Neural progenitor cell (in vitro differentiated cells): ENCODE measurements at regions not wholly inside any gene's neighbourhood (a gene's known extent, or its start where the extent isn't known, plus 50 kb on each side); places are given as distances from the start of the nearest gene placed in this dataset.

Experiments
- DNase-seq: peaks from one replicate; pipeline ENCODE4 v3.0.0-alpha.2; 2016; ENCODE audit warnings: low spot score
- H2AFZ ChIP-seq: fragments of 200-600 bp; sonication (generic); replicated peaks from 2 replicates; pipeline ENCODE4 v1.6.1; 2016; ENCODE audit warnings: antibody characterized with exemption
- H3F3A ChIP-seq: fragments of 200-600 bp; sonication (generic); 2 replicates; pipeline ENCODE4 v1.6.1; 2016; ENCODE audit warnings: antibody characterized with exemption, low read depth
- H3K27ac ChIP-seq: fragments of 200-600 bp; sonication (generic); 2 replicates; pipeline ENCODE4 v1.5.1; 2016; ENCODE audit warnings: mild to moderate bottlenecking
- H3K27me3 ChIP-seq: fragments of 200-600 bp; sonication (generic); 2 replicates; pipeline ENCODE4 v1.6.1; 2016; ENCODE audit warnings: mild to moderate bottlenecking, moderate library complexity
- H3K36me3 ChIP-seq: fragments of 200-600 bp; sonication (generic); 2 replicates; pipeline ENCODE4 v1.5.1; 2016
- H3K4me1 ChIP-seq: fragments of 200-600 bp; sonication (generic); 2 replicates; pipeline ENCODE4 v1.6.1; 2016; ENCODE audit warnings: mixed run types
- H3K4me2 ChIP-seq: fragments of 200-600 bp; sonication (generic); 2 replicates; pipeline ENCODE4 v1.6.1; 2016
- H3K4me3 ChIP-seq: fragments of 200-600 bp; sonication (generic); 2 replicates; pipeline ENCODE4 v1.5.1; 2016
- H3K79me2 ChIP-seq: fragments of 200-600 bp; sonication (generic); 2 replicates; pipeline ENCODE4 v1.6.1; 2016; ENCODE audit warnings: low read depth
- H3K9ac ChIP-seq: fragments of 200-600 bp; sonication (generic); 2 replicates; pipeline ENCODE4 v1.6.1; 2016
- H3K9me3 ChIP-seq: fragments of 200-600 bp; sonication (generic); 2 replicates; pipeline ENCODE4 v1.5.1; 2016; ENCODE audit warnings: low read depth
- H4K20me1 ChIP-seq: fragments of 200-600 bp; sonication (generic); 2 replicates; pipeline ENCODE4 v1.6.1; 2016; ENCODE audit warnings: low read depth
- H3K27ac Mint-ChIP-seq: 3 replicates; pipeline ENCODE4 v1.8.0; 2021; ENCODE audit warnings: mixed read lengths
- H3K27me3 Mint-ChIP-seq: 2 replicates; pipeline ENCODE4 v1.8.0; 2022; ENCODE audit warnings: low read depth, mild to moderate bottlenecking, inconsistent platforms, moderate library complexity, mixed read lengths; ENCODE audit not compliant: insufficient read depth
- H3K36me3 Mint-ChIP-seq: 3 replicates; pipeline ENCODE4 v1.8.0; 2021; ENCODE audit warnings: mixed read lengths
- H3K4me1 Mint-ChIP-seq: 3 replicates; pipeline ENCODE4 v1.8.0; 2021; ENCODE audit warnings: mixed read lengths
- H3K4me3 Mint-ChIP-seq: 3 replicates; pipeline ENCODE4 v1.8.0; 2021; ENCODE audit warnings: mild to moderate bottlenecking, moderate library complexity, mixed read lengths
- H3K9me3 Mint-ChIP-seq: 3 replicates; pipeline ENCODE4 v1.8.0; 2020; ENCODE audit warnings: mixed read lengths
- CTCF ChIP-seq: fragments of 200-600 bp; sonication (generic); IDR thresholded peaks from 2 replicates; pipeline ENCODE4 v1.5.1; 2017; ENCODE audit warnings: antibody characterized with exemption, mild to moderate bottlenecking
- EZH2 ChIP-seq: fragments of 200-600 bp; sonication (generic); IDR thresholded peaks from 2 replicates; pipeline ENCODE4 v1.6.1; 2017; ENCODE audit warnings: antibody characterized with exemption, mild to moderate bottlenecking, moderate library complexity
- EZH2phosphoT487 ChIP-seq: fragments of 200-600 bp; sonication (generic); IDR thresholded peaks from 2 replicates; pipeline ENCODE4 v1.6.1; 2017; ENCODE audit warnings: antibody characterized with exemption

DNA sequence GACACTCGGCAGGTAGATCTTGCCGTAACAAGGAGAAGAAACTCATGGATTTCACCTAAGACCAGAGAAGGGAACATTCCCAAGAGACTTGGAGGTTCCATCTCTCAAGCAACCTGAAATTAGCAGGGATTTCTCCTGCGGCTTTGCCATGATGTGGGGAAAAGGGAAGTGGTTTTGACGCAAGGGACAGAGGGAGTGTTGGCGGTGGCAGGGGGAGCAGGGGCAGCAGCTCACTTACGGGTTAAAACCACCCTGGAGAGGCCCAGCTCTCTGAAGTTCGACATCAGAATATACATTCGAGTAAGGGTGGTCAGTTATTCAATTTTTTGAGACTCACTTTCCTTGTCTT lies 76.1 kb upstream of the POMP start:
- Histone ChIP-seq H3K36me3 (no peaks in the 10 kb centered on the region), H3K4me3 (no peak overlapping the region), H4K20me1 (no peaks in the 10 kb centered on the region), H3K27ac (no peak overlapping the region), H3K79me2 (no peaks in the 10 kb centered on the region), H3K4me1 (peaks cover 6% of the 10 kb centered on the region), H3K4me2 (no peak overlapping the region), H3K9me3 (no peaks in the 10 kb centered on the region), H3K27me3 (no peaks in the 10 kb centered on the region), H3F3A (no peaks in the 10 kb centered on the region), H3K9ac (no peak overlapping the region), H2AFZ (no peak overlapping the region)
- Mint-ChIP-seq H3K36me3 (no peaks in the 10 kb centered on the region), H3K27me3 (no peaks in the 10 kb centered on the region), H3K9me3 (peaks cover 3% of the 10 kb centered on the region), H3K27ac (no peak overlapping the region), H3K4me1 (peaks cover 19% of the 10 kb centered on the region), H3K4me3 (no peak overlapping the region)
- TF ChIP-seq EZH2: no peak
- no peak for TF ChIP-seq CTCF
- no peak for TF ChIP-seq EZH2phosphoT487
- no peak for DNase-seq

- Histone ChIP-seq H3K9ac (no peak overlapping the region), H3K4me1 (peaks cover 6% of the 10 kb centered on the region), H3K4me3 (no peak overlapping the region), H3F3A (no peaks in the 10 kb centered on the region), H3K4me2 (no peak overlapping the region), H3K9me3 (no peaks in the 10 kb centered on the region), H3K79me2 (no peaks in the 10 kb centered on the region), H3K27me3 (no peaks in the 10 kb centered on the region), H2AFZ (no peak overlapping the region), H3K27ac (no peak overlapping the region), H4K20me1 (no peaks in the 10 kb centered on the region), H3K36me3 (no peaks in the 10 kb centered on the region)
- H3K36me3 Mint-ChIP-seq: no peaks in the 10 kb centered on the region
- H3K9me3 Mint-ChIP-seq: peaks cover 3% of the 10 kb centered on the region
- no peak overlapping the region for H3K4me3 Mint-ChIP-seq
- no peak overlapping the region for H3K27ac Mint-ChIP-seq
- H3K4me1 Mint-ChIP-seq: peaks cover 24% of the 10 kb centered on the region
- TF ChIP-seq EZH2 (no peak), EZH2phosphoT487 (no peak), CTCF (no peak)
- no peak for DNase-seq
- H3K27me3 Mint-ChIP-seq: peaks cover 1% of the 10 kb centered on the region
Observed at GRCh38 chr13:28582225-28582891, 76.6 kb upstream of the POMP start.

GRCh38 chr13:28581451-28581850 lies 77.5 kb upstream of the POMP start:
- peaks cover 24% of the 10 kb centered on the region for H3K4me1 Mint-ChIP-seq
- Histone ChIP-seq H4K20me1 (no peaks in the 10 kb centered on the region), H2AFZ (no peak overlapping the region)

More at GRCh38 chr13:28581451-28581850, 77.5 kb upstream of the POMP start:
- no peaks in the 10 kb centered on the region for H3K27me3 ChIP-seq
- no peaks in the 10 kb centered on the region for H3K79me2 ChIP-seq
- H3K36me3 ChIP-seq: no peaks in the 10 kb centered on the region
- no peak overlapping the region for H3K4me3 ChIP-seq
- H3K36me3 Mint-ChIP-seq: no peaks in the 10 kb centered on the region
- no peak overlapping the region for H3K27ac ChIP-seq
- TF ChIP-seq EZH2phosphoT487 (no peak), EZH2 (no peak), CTCF (no peak)
- H3K4me2 ChIP-seq: no peak overlapping the region
- H3K9me3 Mint-ChIP-seq: peaks cover 3% of the 10 kb centered on the region
- peaks cover 6% of the 10 kb centered on the region for H3K4me1 ChIP-seq
- H3F3A ChIP-seq: no peaks in the 10 kb centered on the region
- no peak for DNase-seq
- H3K9me3 ChIP-seq: no peaks in the 10 kb centered on the region
- no peak overlapping the region for H3K27ac Mint-ChIP-seq
- no peak overlapping the region for H3K9ac ChIP-seq
- peaks cover 7% of the 10 kb centered on the region for H3K27me3 Mint-ChIP-seq
- H3K4me3 Mint-ChIP-seq: no peak overlapping the region
